Dermis microvascular lymphatic vessel endothelial cell (primary cell): ENCODE measurements at regions not wholly inside any gene's neighbourhood (a gene's known extent, or its start where the extent isn't known, plus 50 kb on each side); places are given as distances from the start of the nearest gene placed in this dataset.
A peak's percentile ranks its signal among the peaks of the same experiment; 100 is the strongest.
"Not testable (repeated sequence)": the region's sequence is repeated elsewhere in the genome, so short reads cannot be mapped to it uniquely, and the experiment has no call there.

Experiments used
- DNase-seq, 2 donors: peaks; one replicate each; pipeline versions ENCODE4 v3.0.0 to v3.0.0-alpha.2; 2010; ENCODE audit warnings: low read depth in 2 of 2

- DNase-seq = not testable (repeated sequence)
These were observed 192.8 kb downstream of the AVL9 start for GRCh38 chr7:32688092-32688491.

- no peak for DNase-seq
These were observed 185.9 kb downstream of the AVL9 start for GRCh38 chr7:32681174-32681518.

- no peak for DNase-seq
These were observed 185.2 kb downstream of the AVL9 start for GRCh38 chr7:32680259-32681173.

GRCh38 chr7:32679192-32679591 lies 183.9 kb downstream of the AVL9 start:
- no peak for DNase-seq

- DNase-seq = no peak
These were observed 182.3 kb downstream of the AVL9 start for GRCh38 chr7:32677593-32677992.

GRCh38 chr7:32676249-32676941 lies 181.1 kb downstream of the AVL9 start:
- DNase-seq = no peak

GRCh38 chr7:32673275-32673983 lies 178.1 kb downstream of the AVL9 start:
- no peak for DNase-seq

GRCh38 chr7:32670110-32671025 lies 175.1 kb downstream of the AVL9 start:
- DNase-seq = peak in 1 of 2 donors; percentile 86

- peak in 1 of 2 donors; percentile 35 for DNase-seq
These were observed 174.0 kb downstream of the AVL9 start for GRCh38 chr7:32669173-32669870.

- not testable (repeated sequence) for DNase-seq
These were observed 173.3 kb downstream of the AVL9 start for GRCh38 chr7:32668387-32669097.

- not testable (repeated sequence) for DNase-seq
These were observed 172.3 kb downstream of the AVL9 start for GRCh38 chr7:32667586-32667985.

- DNase-seq = not testable (repeated sequence)
These were observed 168.5 kb downstream of the AVL9 start for GRCh38 chr7:32663805-32664211.

GRCh38 chr7:32662509-32662908 lies 167.2 kb downstream of the AVL9 start:
- DNase-seq = not testable (repeated sequence)

- DNase-seq = no peak
These were observed 166.6 kb downstream of the AVL9 start for GRCh38 chr7:32661929-32662328.

GRCh38 chr7:32661501-32661900 lies 166.2 kb downstream of the AVL9 start:
- no peak for DNase-seq

- no peak for DNase-seq
These were observed 165.6 kb downstream of the AVL9 start for GRCh38 chr7:32660936-32661335.

GRCh38 chr7:32659853-32660252 lies 164.6 kb downstream of the AVL9 start:
- no peak for DNase-seq

- DNase-seq = peak in 1 of 2 donors; percentile 2
These were observed 163.2 kb downstream of the AVL9 start for GRCh38 chr7:32658467-32658869.

- DNase-seq = peak; percentile 71 to 80
These were observed 162.7 kb downstream of the AVL9 start for GRCh38 chr7:32658034-32658433.

- DNase-seq = not testable (repeated sequence)
These were observed 159.3 kb downstream of the AVL9 start for GRCh38 chr7:32654549-32654948.
